AG08395 (cell line): ENCODE measurements at regions not wholly inside any gene's neighbourhood (a gene's known extent, or its start where the extent isn't known, plus 50 kb on each side); places are given as distances from the start of the nearest gene placed in this dataset.

Experiments used
- DNase-seq: peaks from one replicate; pipeline ENCODE4 v3.0.0; 2012; ENCODE audit warnings: mixed read lengths, low spot score

GRCh38 chr4:100284129-100284880 is 94.0 kb upstream of the DDIT4L start:
- DNase-seq, result no peak

GRCh38 chr4:100280807-100281206 is 90.5 kb upstream of the DDIT4L start:
- DNase-seq, result no peak

GRCh38 chr4:100278567-100278966 is 88.3 kb upstream of the DDIT4L start:
- DNase-seq, result no peak

- no peak for DNase-seq
Observed at GRCh38 chr4:100269446-100269845, 79.2 kb upstream of the DDIT4L start.

- DNase-seq, result no peak
Observed at GRCh38 chr4:100268789-100269188, 78.5 kb upstream of the DDIT4L start.

- peak; percentile 17 for DNase-seq
Observed at GRCh38 chr4:100261346-100261745, 71.1 kb upstream of the DDIT4L start.

GRCh38 chr4:100258675-100259074 is 68.4 kb upstream of the DDIT4L start:
- no peak for DNase-seq

GRCh38 chr4:100257567-100257966 is 67.3 kb upstream of the DDIT4L start:
- DNase-seq, result no peak

- no peak for DNase-seq
Observed at GRCh38 chr4:100254237-100254636, 64.0 kb upstream of the DDIT4L start.

- no peak for DNase-seq
Observed at GRCh38 chr4:100248476-100248875, 58.2 kb upstream of the DDIT4L start.

GRCh38 chr4:100246697-100247096 is 56.4 kb upstream of the DDIT4L start:
- DNase-seq, result no peak

GRCh38 chr4:100244347-100244746 is 54.1 kb upstream of the DDIT4L start:
- no peak for DNase-seq
